Astrocyte of the spinal cord (primary cell): ENCODE measurements at regions not wholly inside any gene's neighbourhood (a gene's known extent, or its start where the extent isn't known, plus 50 kb on each side); places are given as distances from the start of the nearest gene placed in this dataset.
A peak's percentile ranks its signal among the peaks of the same experiment; 100 is the strongest.
"Not testable (repeated sequence)": the region's sequence is repeated elsewhere in the genome, so short reads cannot be mapped to it uniquely, and the experiment has no call there.

Experiments
- DNase-seq: peaks from one replicate; pipeline ENCODE4 v3.0.0; 2011; ENCODE audit warnings: low read depth, low spot score
- H3K4me3 ChIP-seq: 2 replicates; pipeline ENCODE4 v1.5.1; 2011; ENCODE audit warnings: low read depth, mild to moderate bottlenecking, low read length, moderate library complexity
- CTCF ChIP-seq: IDR thresholded peaks from 2 replicates; pipeline ENCODE4 v1.5.1; 2012; ENCODE audit warnings: low read depth, mild to moderate bottlenecking, low read length, inconsistent platforms
- in situ Hi-C: cut with HindIII; loops from 2 replicates; pipeline ENCODE4 v1.10.0; 2017; ENCODE audit warnings: low sequenced_read_pairs

- in situ Hi-C loops: no loop called here
- H3K4me3 ChIP-seq: no peak overlapping the region
- DNase-seq: no peak
- TF ChIP-seq CTCF: no peak
Measured at GRCh38 chr5:100654895-100655294, 119.7 kb downstream of the FAM174A start.

- H3K4me3 ChIP-seq, in situ Hi-C loops, DNase-seq: not testable (repeated sequence)
Measured at GRCh38 chr5:100656771-100657170, 121.6 kb downstream of the FAM174A start.

GRCh38 chr5:100659080-100659795 is 124.1 kb downstream of the FAM174A start:
- H3K4me3 ChIP-seq: no peak overlapping the region
- in situ Hi-C loops: no loop called here
- TF ChIP-seq CTCF: no peak
- no peak for DNase-seq

- no peak for DNase-seq
- no peak overlapping the region for H3K4me3 ChIP-seq
- TF ChIP-seq CTCF: no peak
- in situ Hi-C loops: no loop called here
Measured at GRCh38 chr5:100664140-100664539, 129.0 kb downstream of the FAM174A start.

GRCh38 chr5:100667161-100667630 is 132.0 kb downstream of the FAM174A start:
- DNase-seq: no peak
- H3K4me3 ChIP-seq: no peak overlapping the region
- no peak for TF ChIP-seq CTCF
- in situ Hi-C loops: no loop called here

- peak; percentile 54 for DNase-seq
- TF ChIP-seq CTCF: no peak
- in situ Hi-C loops: no loop called here
- H3K4me3 ChIP-seq: no peak overlapping the region
Measured at GRCh38 chr5:100668511-100668910, 133.3 kb downstream of the FAM174A start.

GRCh38 chr5:100676817-100677631 is 141.8 kb downstream of the FAM174A start:
- peak; percentile 93 for DNase-seq
- no peak for TF ChIP-seq CTCF
- in situ Hi-C loops: no loop called here
- H3K4me3 ChIP-seq: no peak overlapping the region
